Endothelial cell of umbilical vein (primary cell): ENCODE measurements at regions not wholly inside any gene's neighbourhood (a gene's known extent, or its start where the extent isn't known, plus 50 kb on each side); places are given as distances from the start of the nearest gene placed in this dataset.

Source experiments
- BruUV-seq: library from RNA; stranded (reverse); fragments of 400-500 nt; replicated peaks from 2 replicates; lab custom pipeline; 2021; lab: Mats Ljungman, UMichigan
- CTCF ChIA-PET: fragments of 300-600, 350-600 bp; sonication (Branson Sonifier 250); formaldehyde crosslinking; loops from one replicate; lab custom pipeline; 2021; ENCODE audit warnings: antibody characterized with exemption, inconsistent platforms; lab: Charles Lee
- POLR2A ChIA-PET: fragments of 300-600, 350-600 bp; sonication (Branson Sonifier 250); formaldehyde crosslinking; loops from one replicate; lab custom pipeline; 2021; ENCODE audit warnings: antibody characterized with exemption, inconsistent platforms; lab: Charles Lee
- DNase-seq: peaks from one replicate; pipeline ENCODE4 v3.0.0-alpha.2; 2011; ENCODE audit warnings: low read depth, low spot score
- FAIRE-seq: peaks from 2 replicates; lab custom pipeline; 2011; peaks lifted over from hg19 to GRCh38; lab: Jason Lieb, UNC
- H2AFZ ChIP-seq: 2 replicates; pipeline ENCODE4 v1.6.0; 2012; ENCODE audit warnings: low read depth, low read length, control low read depth, inconsistent platforms
- H3K27ac ChIP-seq: 2 replicates; pipeline ENCODE4 v1.5.1; 2011; ENCODE audit warnings: low read depth, mild to moderate bottlenecking, control low read depth, low read length, moderate library complexity; ENCODE audit not compliant: insufficient read depth
- H3K27me3 ChIP-seq, 2 experiments: 2 replicates each; pipeline versions ENCODE4 v1.6.0 to v1.6.1; 2011; ENCODE audit warnings: low read length in 2 of 2, mixed read lengths in 1 of 2; ENCODE audit not compliant: control insufficient read depth in 2 of 2, insufficient read depth in 2 of 2
- H3K36me3 ChIP-seq, 2 experiments: 2 replicates in 1 of 2; 3 replicates in 1 of 2; pipeline ENCODE4 v1.5.1; 2011; ENCODE audit warnings: low read length in 2 of 2, mild to moderate bottlenecking in 1 of 2, moderate library complexity in 1 of 2; ENCODE audit not compliant: control insufficient read depth in 2 of 2, insufficient read depth in 2 of 2; ENCODE audit errors: extremely low read depth in 1 of 2
- H3K4me1 ChIP-seq: 3 replicates; pipeline ENCODE4 v1.5.1; 2011; ENCODE audit warnings: mild to moderate bottlenecking, low read length; ENCODE audit not compliant: control insufficient read depth, insufficient read depth; ENCODE audit errors: extremely low read depth
- H3K4me2 ChIP-seq: 2 replicates; pipeline ENCODE4 v1.6.1; 2011; ENCODE audit warnings: low read length, control low read depth, mixed read lengths; ENCODE audit not compliant: insufficient read depth
- H3K4me3 ChIP-seq, 3 experiments: fragments of 200-600 bp in 1 of 3; sonication (generic), shearing (Covaris generic) in 1 of 3; replicated peaks in 1 of 3; 2 replicates each; pipeline ENCODE4 v1.5.1; 2011 to 2016; ENCODE audit warnings: control low read depth in 3 of 3, low read length in 3 of 3, mild to moderate bottlenecking in 2 of 3, inconsistent platforms in 1 of 3, low read depth in 1 of 3, moderate library complexity in 1 of 3; ENCODE audit not compliant: insufficient read depth in 1 of 3
- H3K79me2 ChIP-seq: 2 replicates; pipeline ENCODE4 v1.6.0; 2012; ENCODE audit warnings: low read length, inconsistent platforms; ENCODE audit not compliant: control insufficient read depth, insufficient read depth
- H3K9ac ChIP-seq: replicated peaks from 2 replicates; pipeline ENCODE3; 2011; ENCODE audit warnings: low read length, control low read depth; ENCODE audit not compliant: insufficient read depth; ENCODE audit errors: extremely low read depth
- H3K9me1 ChIP-seq: replicated peaks from 3 replicates; pipeline ENCODE4 v1.6.0; 2011; ENCODE audit warnings: mild to moderate bottlenecking, low read length; ENCODE audit not compliant: control insufficient read depth, insufficient read depth; ENCODE audit errors: extremely low read depth
- H3K9me3 ChIP-seq: replicated peaks from 2 replicates; pipeline ENCODE4 v1.5.1; 2012; ENCODE audit warnings: low read length, inconsistent platforms; ENCODE audit not compliant: control insufficient read depth, insufficient read depth
- H4K20me1 ChIP-seq: replicated peaks from 2 replicates; pipeline ENCODE3; 2011; ENCODE audit warnings: mild to moderate bottlenecking, low read length; ENCODE audit not compliant: control insufficient read depth, insufficient read depth; ENCODE audit errors: extremely low read depth
- CTCF ChIP-seq, 2 donors: IDR thresholded peaks; 1 replicate in 1 of 2; 2 replicates in 1 of 2; pipeline ENCODE4 v1.5.1; 2011; ENCODE audit warnings: low read length in 2 of 2, mild to moderate bottlenecking in 2 of 2, moderate library complexity in 2 of 2, control low read depth in 1 of 2, inconsistent platforms in 1 of 2, low read depth in 1 of 2; ENCODE audit not compliant: insufficient read depth in 1 of 2; ENCODE audit errors: extremely low read depth in 1 of 2
- EZH2 ChIP-seq: IDR thresholded peaks from 2 replicates; pipeline ENCODE4 v1.6.1; 2012; ENCODE audit warnings: borderline replicate concordance, low read depth, mild to moderate bottlenecking, moderate library complexity, low read length, inconsistent platforms; ENCODE audit not compliant: severe bottlenecking
- FOS ChIP-seq: IDR thresholded peaks from 2 replicates; pipeline ENCODE4 v1.6.1; 2011; ENCODE audit warnings: mild to moderate bottlenecking, low read length, moderate library complexity, borderline replicate concordance; ENCODE audit not compliant: insufficient read depth
- GATA2 ChIP-seq: IDR thresholded peaks from 2 replicates; pipeline ENCODE4 v1.7.0; 2011; ENCODE audit warnings: low read depth, mild to moderate bottlenecking, moderate library complexity, mixed read lengths, low read length; ENCODE audit not compliant: insufficient read length, insufficient read depth
- JUN ChIP-seq: IDR thresholded peaks from 2 replicates; pipeline ENCODE4 v1.6.1; 2011; ENCODE audit warnings: borderline replicate concordance, low read depth; ENCODE audit not compliant: insufficient read length, insufficient read depth
- MAX ChIP-seq: IDR thresholded peaks from 2 replicates; pipeline ENCODE4 v1.6.1; 2011; ENCODE audit not compliant: insufficient read depth, insufficient read length
- MYC ChIP-seq: IDR thresholded peaks from one replicate; pipeline ENCODE4 v1.6.1; 2011; ENCODE audit warnings: mild to moderate bottlenecking, low read depth, low read length
- POLR2A ChIP-seq: IDR thresholded peaks from 2 replicates; pipeline ENCODE4 v1.6.1; 2012; ENCODE audit warnings: low read depth, mild to moderate bottlenecking, control low read depth, low read length
- POLR2AphosphoS5 ChIP-seq: IDR thresholded peaks from 2 replicates; pipeline ENCODE4 v1.6.1; 2012; ENCODE audit warnings: low read depth, mild to moderate bottlenecking, control low read depth, low read length, moderate library complexity; ENCODE audit not compliant: insufficient read depth
- dilution Hi-C: fragments of 300-500 bp; cut with MboI; formaldehyde crosslinking; loops from one replicate; pipeline ENCODE4 v1.15.0; 2019; ENCODE audit warnings: low sequenced_read_pairs; ENCODE audit not compliant: extremely low pct_ligation_motif_present
- intact Hi-C: fragments of 100-400 bp; cut with micrococcal nuclease; formaldehyde crosslinking; loops from one replicate; pipeline ENCODE4 v1.10.0; 2022

- CTCF ChIA-PET = interaction anchor here (1.2 kb wide), 1 partner anchor 10 kb away, joined by 3 read pairs; no protein-coding TSS in a partner anchor
- Histone ChIP-seq H4K20me1 (no peaks in the 10 kb centered on the region), H3K4me3 (no peak overlapping the region), H3K27me3 (no peaks in the 10 kb centered on the region), H3K9me3 (no peaks in the 10 kb centered on the region), H3K4me1 (no peaks in the 10 kb centered on the region), H3K36me3 (no peaks in the 10 kb centered on the region), H3K27ac (no peak overlapping the region), H3K4me2 (no peak overlapping the region), H2AFZ (no peak overlapping the region), H3K9ac (no peak overlapping the region), H3K9me1 (no peaks in the 10 kb centered on the region), H3K79me2 (no peaks in the 10 kb centered on the region)
- BruUV-seq = no TSS peak
- TF ChIP-seq POLR2AphosphoS5 (no peak), GATA2 (no peak), MYC (no peak), CTCF (IDR thresholded peaks at IDR 0.05; ENCODE audit: extremely low read depth in 1 of 2, insufficient read depth in 1 of 2, low read depth in 1 of 2, low read length in 2 of 2) (no peak), JUN (no peak), POLR2A (no peak), EZH2 (no peak), FOS (no peak), MAX (no peak)
- POLR2A ChIA-PET = no interaction called here
- dilution Hi-C loops = no loop called here
- intact Hi-C loops = no loop called here
- FAIRE-seq (no peak), DNase-seq (no peak)
These were observed 61.6 kb upstream of the TNFRSF21 start for GRCh38 chr6:47371139-47371869.
